GM18498 (cell line): ENCODE measurements at regions not wholly inside any gene's neighbourhood (a gene's known extent, or its start where the extent isn't known, plus 50 kb on each side); places are given as distances from the start of the nearest gene placed in this dataset.
"Not testable (repeated sequence)": the region's sequence is repeated elsewhere in the genome, so short reads cannot be mapped to it uniquely, and the experiment has no call there.

ENCODE experiments used
- ATAC-seq: cut with Tn5 transposase; IDR thresholded peaks from one replicate; pipeline ENCODE4 v1.9.1; 2021; ENCODE audit warnings: mild to moderate bottlenecking, moderate library complexity; ENCODE audit not compliant: unreplicated experiment

DNA sequence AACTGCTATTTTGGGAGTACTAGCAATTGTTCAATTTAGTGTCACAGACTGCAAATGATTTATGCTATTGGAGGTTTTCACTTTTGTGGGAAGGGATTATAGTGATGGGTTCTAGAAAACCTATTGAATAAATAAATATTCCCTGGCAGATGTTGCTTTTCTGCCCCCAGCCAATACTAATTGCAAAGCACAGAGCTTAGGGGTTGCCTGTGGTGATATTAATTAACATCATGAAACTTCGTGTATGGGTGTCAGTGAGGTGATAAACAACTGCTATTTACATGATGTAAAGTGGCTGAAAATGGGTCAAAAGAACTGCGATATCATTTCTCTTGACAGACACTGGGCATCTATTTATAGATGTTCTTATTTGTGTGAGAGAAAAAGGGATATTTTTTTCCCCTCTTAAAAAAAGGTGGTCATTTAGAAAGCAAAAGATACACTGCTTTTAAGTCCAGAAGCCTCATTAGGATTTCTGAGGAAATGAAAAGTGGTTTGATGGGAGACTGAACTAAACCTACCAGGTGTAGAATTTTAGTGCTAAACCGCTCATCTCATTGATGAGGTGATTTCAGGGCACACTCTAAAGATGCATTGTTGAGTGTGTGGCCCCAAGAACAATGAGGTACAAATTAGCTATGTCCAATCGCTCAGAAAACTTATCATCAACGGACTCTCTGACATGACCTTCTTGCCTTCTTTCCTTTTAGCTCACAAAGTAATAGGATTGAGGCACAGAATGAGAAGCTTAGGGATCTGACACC, 116.7 kb upstream of the CHST9 start:
- no peak for ATAC-seq

DNA sequence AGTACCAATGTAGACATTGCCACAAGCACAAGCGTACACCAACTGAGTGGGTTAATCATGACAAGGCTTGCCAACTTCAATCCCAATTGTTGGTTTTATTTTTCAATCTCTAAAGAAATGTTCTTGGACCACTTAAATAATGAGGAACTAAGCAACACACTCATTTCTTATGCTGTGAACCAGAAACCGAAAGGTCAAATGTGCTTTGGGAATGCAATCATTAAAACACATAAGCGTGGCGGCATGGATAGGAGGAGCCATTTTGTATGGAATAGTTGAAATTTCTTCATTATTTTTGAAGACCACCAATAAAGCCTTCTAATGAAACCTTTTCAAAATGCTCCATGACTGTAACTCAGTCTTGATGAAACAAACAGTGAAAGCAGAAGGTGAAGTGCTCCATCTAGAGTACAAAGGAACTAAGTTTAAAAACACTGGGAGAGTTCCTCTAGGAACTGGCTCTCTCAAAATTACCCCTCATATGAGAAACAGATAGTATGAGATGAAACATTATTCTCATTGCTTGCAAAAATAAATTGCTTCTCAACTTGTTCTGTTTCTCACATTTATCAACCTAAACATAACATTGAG, 113.2 kb upstream of the CHST9 start:
- ATAC-seq: no peak

DNA sequence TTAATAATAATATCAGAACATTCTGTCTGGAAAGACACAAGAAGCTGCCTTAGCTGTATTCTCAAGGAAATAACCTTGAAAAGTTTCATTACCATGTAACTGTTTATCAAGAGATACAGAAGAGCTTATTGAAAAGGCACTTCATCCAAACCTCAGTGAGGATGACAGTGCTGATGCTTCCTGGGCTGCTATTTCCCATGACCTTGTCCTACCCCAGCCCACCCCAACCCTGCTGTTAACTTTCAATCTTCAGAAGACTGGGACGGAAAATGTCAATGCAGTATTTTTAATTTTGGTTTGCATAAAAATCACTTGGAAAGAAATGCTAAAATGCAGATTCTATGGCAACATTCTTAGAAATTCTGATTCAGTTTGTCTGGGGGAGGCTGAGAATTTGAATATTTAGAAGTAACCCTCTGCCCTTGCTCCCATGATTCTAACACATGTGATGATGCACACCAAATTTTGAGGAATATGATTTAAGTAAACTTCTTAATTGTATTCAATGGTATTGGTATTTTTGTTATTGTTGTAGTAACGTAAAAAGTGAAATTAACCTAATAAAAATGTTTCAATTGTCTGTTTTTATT, 101.0 kb upstream of the CHST9 start:
- ATAC-seq: not testable (repeated sequence)

DNA sequence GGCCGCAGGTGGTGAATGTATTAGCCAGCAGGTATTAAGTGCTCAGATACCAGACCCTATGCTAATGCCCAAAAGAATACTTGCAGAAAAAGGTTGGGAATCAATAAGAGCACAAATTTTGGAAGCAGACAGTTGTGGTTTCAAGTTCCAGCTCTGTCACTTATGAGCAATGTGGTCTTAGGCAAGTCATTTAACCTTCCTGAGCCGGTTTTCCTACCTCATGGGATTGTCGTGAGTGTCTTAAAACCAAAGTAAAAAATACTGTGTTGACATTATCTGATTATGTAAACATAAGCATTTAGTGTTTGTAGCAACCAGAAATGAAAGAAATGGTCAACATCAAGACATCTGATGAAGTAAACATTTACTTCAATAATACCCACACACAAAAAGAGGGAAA, 93.0 kb upstream of the CHST9 start:
- no peak for ATAC-seq

GRCh38 chr18:27277554-27277953, 92.4 kb upstream of the CHST9 start:
- no peak for ATAC-seq

GRCh38 chr18:27276886-27277285, 91.8 kb upstream of the CHST9 start:
- no peak for ATAC-seq

- ATAC-seq: no peak
Observed at GRCh38 chr18:27276479-27276878, 91.4 kb upstream of the CHST9 start.

DNA sequence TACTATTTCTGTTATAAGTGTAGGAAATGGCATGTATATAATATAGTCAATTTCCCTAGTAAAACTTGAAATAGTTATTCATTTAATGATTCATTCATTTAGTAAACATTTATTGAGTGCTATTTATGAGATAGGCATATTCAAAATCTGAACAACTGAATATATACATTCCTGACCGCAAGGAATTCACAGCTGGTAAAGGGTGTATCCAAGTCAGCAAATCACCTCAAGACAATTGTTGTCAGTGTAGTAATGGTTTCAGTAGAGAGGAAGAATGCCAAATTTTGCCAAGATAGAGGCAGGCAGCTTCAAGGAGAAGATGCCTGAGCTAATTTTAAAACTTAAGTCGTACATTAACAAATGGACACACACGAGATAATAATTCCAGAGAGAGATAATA, 89.8 kb upstream of the CHST9 start:
- no peak for ATAC-seq

DNA sequence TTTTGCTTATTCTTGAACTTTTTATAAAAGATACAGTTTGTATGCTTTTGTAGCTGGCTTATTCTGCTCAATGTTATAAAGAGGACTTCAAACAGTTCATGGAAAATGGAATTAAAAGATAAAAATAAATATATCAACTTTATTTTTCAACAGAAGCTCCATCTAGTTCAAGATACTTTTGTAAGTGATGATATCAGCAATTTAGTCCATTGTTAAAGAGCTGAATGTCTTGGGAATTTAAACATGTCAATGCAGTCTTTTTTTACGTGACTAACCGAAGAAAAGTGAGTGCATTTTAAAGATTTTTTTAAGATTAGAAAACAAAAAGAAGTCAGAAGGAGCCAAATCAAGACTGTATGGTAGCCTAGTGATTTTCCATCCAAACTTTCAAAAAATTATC, 85.4 kb upstream of the CHST9 start:
- no peak for ATAC-seq

GRCh38 chr18:27263369-27263768, 78.3 kb upstream of the CHST9 start:
- ATAC-seq: no peak

DNA sequence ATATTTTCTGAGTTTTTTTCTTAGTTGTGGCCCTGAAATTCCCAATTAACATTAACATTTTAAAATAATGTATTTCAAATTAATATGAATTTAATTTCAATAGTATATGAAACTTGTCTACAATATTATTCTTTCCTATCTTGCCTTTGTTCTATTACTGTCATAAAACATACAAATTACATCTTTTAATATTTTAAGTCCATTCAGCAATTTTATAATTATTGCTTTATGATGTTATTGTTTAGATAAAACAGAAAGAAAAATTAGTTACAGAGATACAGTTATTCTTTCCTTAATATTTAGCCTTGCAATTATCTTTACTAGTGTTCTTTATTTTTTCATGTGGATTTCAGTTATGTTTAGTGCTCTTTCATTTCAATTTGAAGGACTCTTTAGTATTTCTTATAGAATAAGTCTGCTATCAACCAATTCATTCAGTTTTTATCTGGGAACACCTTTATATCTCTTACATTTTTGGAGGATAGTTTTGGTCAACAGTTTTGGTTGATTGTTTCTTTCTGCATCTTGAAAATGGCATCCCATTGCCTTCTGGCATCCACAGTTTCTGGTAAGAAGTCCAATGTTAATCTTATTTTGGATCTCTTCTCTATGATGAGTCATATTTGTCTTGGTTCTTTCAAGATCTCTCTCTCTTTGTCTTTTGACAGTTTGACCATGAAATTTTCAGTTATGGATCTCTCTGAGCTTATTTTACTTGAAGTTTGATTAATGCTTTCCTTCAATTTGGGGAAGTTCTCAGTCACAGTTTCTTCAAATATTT, 76.9 kb upstream of the CHST9 start:
- no peak for ATAC-seq

- no peak for ATAC-seq
Observed at GRCh38 chr18:27253571-27253970, 68.5 kb upstream of the CHST9 start.

DNA sequence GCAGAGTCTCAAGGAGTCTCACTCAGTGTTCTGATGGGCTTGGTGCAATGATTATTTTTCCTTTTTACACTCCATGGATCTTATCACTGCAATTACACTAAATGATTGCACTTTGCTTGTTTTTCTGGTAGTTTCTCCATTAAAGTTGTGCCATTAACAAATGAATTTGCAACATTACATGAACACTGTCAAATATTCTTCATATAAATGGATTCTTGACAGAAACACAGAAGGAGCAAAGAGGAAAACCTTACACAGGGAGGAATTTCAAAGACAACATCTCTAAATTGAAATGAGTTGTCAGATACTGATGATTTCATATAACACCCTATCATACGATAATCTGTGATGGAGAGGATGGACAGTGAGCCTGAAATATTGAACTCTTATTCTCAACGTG, 65.4 kb upstream of the CHST9 start:
- ATAC-seq: no peak

- no peak for ATAC-seq
Observed at GRCh38 chr18:27249933-27250332, 64.8 kb upstream of the CHST9 start.

DNA sequence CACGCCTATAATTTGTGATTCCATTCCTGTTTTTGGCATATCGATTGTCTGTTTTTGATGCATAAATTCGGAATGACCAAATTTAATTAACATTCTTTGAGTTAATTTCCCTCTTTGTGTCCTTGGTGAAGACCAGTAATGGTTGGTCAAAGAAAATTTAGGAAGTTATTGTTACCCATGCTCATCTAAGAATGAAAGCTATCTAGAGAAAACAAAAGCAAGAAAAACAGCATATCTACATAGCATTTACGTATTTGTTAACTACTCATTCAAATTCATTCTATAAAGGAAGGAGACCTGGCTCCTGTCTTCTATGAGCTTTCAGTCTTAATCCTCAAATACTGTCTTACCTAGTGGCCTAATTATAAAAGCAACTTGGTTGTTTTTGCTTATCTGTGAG, 59.2 kb upstream of the CHST9 start:
- no peak for ATAC-seq

DNA sequence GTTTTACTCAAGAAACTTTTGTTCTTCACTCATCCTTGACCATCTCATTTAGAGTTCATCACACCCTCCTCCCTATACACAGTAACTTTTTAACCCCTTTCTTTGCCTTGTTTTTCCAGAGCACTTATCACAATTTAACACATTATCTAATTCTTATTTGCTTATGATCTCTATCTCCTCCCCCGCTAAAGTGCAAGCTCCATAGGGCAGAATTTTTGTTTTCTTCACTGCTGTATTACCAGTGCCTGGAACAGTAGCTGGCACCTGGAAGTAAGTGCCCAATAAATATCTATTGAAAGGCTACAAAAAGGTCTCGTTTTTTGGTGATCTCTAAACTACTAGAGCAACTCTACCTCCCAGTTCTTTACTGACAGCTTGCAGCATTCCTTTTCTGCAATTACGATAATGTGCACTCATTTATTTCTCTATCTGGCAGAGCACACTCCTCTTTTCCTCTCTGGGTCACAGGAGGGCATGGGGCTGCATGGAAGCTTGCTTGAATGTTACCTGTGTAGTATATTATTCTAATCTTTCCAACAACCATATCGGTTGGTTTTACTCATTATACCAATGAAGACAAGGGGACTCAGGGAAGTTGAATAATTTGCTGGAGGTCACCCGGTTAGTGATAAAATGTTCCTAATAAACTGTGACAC, 57.4 kb upstream of the CHST9 start:
- no peak for ATAC-seq

DNA sequence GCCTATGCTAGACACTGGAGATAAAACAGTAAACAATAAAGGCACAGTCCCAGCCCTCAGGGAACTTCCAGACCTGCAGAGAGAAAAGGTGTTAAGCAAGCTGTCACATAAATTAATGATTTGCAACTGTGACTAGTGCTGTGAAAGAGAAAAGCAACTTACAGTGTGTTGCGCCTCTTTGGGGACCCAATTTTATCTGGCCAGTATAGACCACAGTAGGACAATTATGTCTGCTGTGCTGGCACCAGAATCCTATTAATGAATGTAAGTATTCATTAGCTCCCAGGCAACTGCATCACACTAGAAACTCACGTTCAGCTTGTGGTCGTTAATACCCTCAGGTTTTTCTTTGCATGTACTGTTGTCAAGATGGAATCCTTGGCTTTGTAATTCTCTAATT, 55.3 kb upstream of the CHST9 start:
- ATAC-seq: no peak

DNA sequence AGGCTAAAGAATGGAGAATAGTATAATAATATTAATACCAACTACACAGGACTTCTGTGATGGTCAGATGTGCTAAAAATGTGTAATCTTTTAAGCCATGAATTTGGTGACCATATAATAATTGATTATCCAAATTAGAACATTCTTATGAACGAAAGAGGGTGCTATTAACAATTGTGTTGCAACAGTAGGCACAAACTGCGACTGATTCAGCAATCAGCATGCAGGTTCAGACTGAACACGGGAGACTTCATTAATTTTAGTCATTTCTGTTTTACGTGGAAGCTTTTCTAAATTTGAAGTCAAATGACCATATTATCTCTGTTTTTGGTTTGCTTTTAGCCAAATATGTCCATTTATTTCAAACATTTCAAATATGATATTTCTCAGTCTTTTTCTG, 54.6 kb upstream of the CHST9 start:
- ATAC-seq: no peak

GRCh38 chr18:27235218-27235870, 50.2 kb upstream of the CHST9 start:
- ATAC-seq: no peak
